Fibroblast of lung (primary cell): ENCODE measurements at regions not wholly inside any gene's neighbourhood (a gene's known extent, or its start where the extent isn't known, plus 50 kb on each side); places are given as distances from the start of the nearest gene placed in this dataset.
A peak's percentile ranks its signal among the peaks of the same experiment; 100 is the strongest.

Experiments
- DNase-seq, 2 donors: peaks; one replicate each; pipeline versions ENCODE4 v3.0.0 to v3.0.0-alpha.2; 2010; ENCODE audit warnings: low read depth in 2 of 2
- H2AFZ ChIP-seq: 2 replicates; pipeline ENCODE4 v1.5.1; 2012; ENCODE audit warnings: low read length, control low read depth, inconsistent platforms
- H3K27ac ChIP-seq: 2 replicates; pipeline ENCODE4 v1.5.1; 2011; ENCODE audit warnings: low read length, control low read depth; ENCODE audit not compliant: insufficient read depth
- H3K27me3 ChIP-seq: 2 replicates; pipeline ENCODE4 v1.5.1; 2011; ENCODE audit warnings: mild to moderate bottlenecking, low read length; ENCODE audit not compliant: control insufficient read depth, insufficient read depth
- H3K36me3 ChIP-seq: 2 replicates; pipeline ENCODE4 v1.5.1; 2011; ENCODE audit warnings: low read length; ENCODE audit not compliant: control insufficient read depth, insufficient read depth
- H3K4me1 ChIP-seq: 2 replicates; pipeline ENCODE4 v1.5.1; 2011; ENCODE audit warnings: low read length; ENCODE audit not compliant: control insufficient read depth, insufficient read depth; ENCODE audit errors: extremely low read depth
- H3K4me2 ChIP-seq: 2 replicates; pipeline ENCODE4 v1.5.1; 2011; ENCODE audit warnings: low read length, control low read depth; ENCODE audit not compliant: insufficient read depth; ENCODE audit errors: extremely low read depth
- H3K4me3 ChIP-seq, 4 experiments: fragments of 200-600 bp in 1 of 4; sonication (generic) in 1 of 4; replicated peaks in 1 of 4; 2 replicates each; pipeline ENCODE4 v1.5.1; 2011 to 2016; ENCODE audit warnings: low read length in 4 of 4, low read depth in 3 of 4, mild to moderate bottlenecking in 3 of 4, control low read depth in 2 of 4, inconsistent platforms in 1 of 4, mixed read lengths in 1 of 4; ENCODE audit not compliant: insufficient read depth in 1 of 4; ENCODE audit errors: control extremely low read depth in 1 of 4
- H3K79me2 ChIP-seq: 2 replicates; pipeline ENCODE4 v1.5.1; 2012; ENCODE audit warnings: mild to moderate bottlenecking, low read length, inconsistent platforms; ENCODE audit not compliant: control insufficient read depth, insufficient read depth
- H3K9ac ChIP-seq: 2 replicates; pipeline ENCODE4 v1.5.1; 2011; ENCODE audit warnings: mild to moderate bottlenecking, low read length, control low read depth; ENCODE audit not compliant: insufficient read depth
- H3K9me3 ChIP-seq: 2 replicates; pipeline ENCODE4 v1.5.1; 2012; ENCODE audit warnings: low read depth, low read length; ENCODE audit not compliant: control insufficient read depth, insufficient read depth
- H4K20me1 ChIP-seq: 2 replicates; pipeline ENCODE4 v1.5.1; 2011; ENCODE audit warnings: low read length; ENCODE audit not compliant: control insufficient read depth, insufficient read depth; ENCODE audit errors: extremely low read depth
- CTCF ChIP-seq, 2 donors: IDR thresholded peaks in 1 of 2; conservative IDR thresholded peaks in 1 of 2; 1 replicate in 1 of 2; 2 replicates in 1 of 2; pipeline ENCODE4 v1.5.1; 2011 to 2012; ENCODE audit warnings: low read length in 2 of 2, control low read depth in 1 of 2, inconsistent platforms in 1 of 2, low read depth in 1 of 2, mild to moderate bottlenecking in 1 of 2
- EZH2 ChIP-seq: IDR thresholded peaks from 2 replicates; pipeline ENCODE4 v1.5.1; 2012; ENCODE audit warnings: low read length, control low read depth, mild to moderate bottlenecking; ENCODE audit errors: missing control alignments

DNA sequence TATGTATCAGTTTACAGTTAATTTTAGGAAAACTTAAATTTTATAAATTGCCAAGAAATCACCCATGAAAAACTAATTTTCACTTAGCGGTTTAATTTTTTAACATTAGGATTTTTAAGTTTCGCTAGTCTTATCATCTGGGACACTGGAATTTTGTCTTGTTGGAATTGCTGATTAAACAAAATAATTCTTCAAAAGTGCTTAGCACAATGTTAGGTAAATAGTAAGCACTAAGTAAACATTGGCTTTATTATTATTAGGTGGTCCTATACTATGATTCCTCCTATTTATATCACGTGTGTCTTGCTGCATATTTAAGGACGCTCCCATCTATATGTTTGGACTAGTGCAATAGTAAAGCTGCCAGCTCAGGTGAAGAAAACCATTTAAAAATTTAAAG lies 54.6 kb upstream of the MAP4K3 start:
- H3K4me3 ChIP-seq, result no peak overlapping the region
- no peak overlapping the region for H2AFZ ChIP-seq
- no peak for TF ChIP-seq CTCF (conservative IDR thresholded peaks at IDR 0.05 in 1 of 2, IDR thresholded peaks at IDR 0.05 in 1 of 2; ENCODE audit: low read depth in 1 of 2, low read length in 2 of 2)
- no peak for TF ChIP-seq EZH2
- H3K36me3 ChIP-seq, result no peaks in the 10 kb centered on the region
- peaks cover 17% of the 10 kb centered on the region for H3K4me1 ChIP-seq
- no peaks in the 10 kb centered on the region for H3K9me3 ChIP-seq
- H3K27me3 ChIP-seq, result no peaks in the 10 kb centered on the region
- H4K20me1 ChIP-seq, result no peaks in the 10 kb centered on the region
- no peaks in the 10 kb centered on the region for H3K79me2 ChIP-seq
- H3K9ac ChIP-seq, result no peak overlapping the region
- peak overlapping the region; percentile 75 for H3K27ac ChIP-seq
- no peak for DNase-seq
- H3K4me2 ChIP-seq, result no peak overlapping the region

GRCh38 chr2:39492095-39492590 lies 55.1 kb upstream of the MAP4K3 start:
- Histone ChIP-seq H3K27ac (peak overlapping the region; percentile 75), H3K79me2 (no peaks in the 10 kb centered on the region)

GRCh38 chr2:39492716-39493115 lies 55.6 kb upstream of the MAP4K3 start:
- Histone ChIP-seq H3K9ac (no peak overlapping the region), H3K9me3 (no peaks in the 10 kb centered on the region), H3K27me3 (no peaks in the 10 kb centered on the region), H3K36me3 (no peaks in the 10 kb centered on the region), H3K4me1 (peaks cover 17% of the 10 kb centered on the region), H3K79me2 (no peaks in the 10 kb centered on the region), H3K27ac (peak overlapping the region; percentile 70), H2AFZ (no peak overlapping the region), H4K20me1 (no peaks in the 10 kb centered on the region), H3K4me2 (peak overlapping the region; percentile 30), H3K4me3 (no peak overlapping the region)
- DNase-seq, result no peak
- TF ChIP-seq EZH2 (no peak), CTCF (conservative IDR thresholded peaks at IDR 0.05 in 1 of 2, IDR thresholded peaks at IDR 0.05 in 1 of 2; ENCODE audit: low read depth in 1 of 2, low read length in 2 of 2) (no peak)

More at GRCh38 chr2:39492095-39492590, 55.1 kb upstream of the MAP4K3 start:
- Histone ChIP-seq H3K4me2 (peak overlapping the region; percentile 30), H2AFZ (no peak overlapping the region), H3K4me3 (no peak overlapping the region), H3K36me3 (no peaks in the 10 kb centered on the region), H3K9ac (peak overlapping the region; percentile 10), H4K20me1 (no peaks in the 10 kb centered on the region), H3K4me1 (peaks cover 17% of the 10 kb centered on the region), H3K27me3 (no peaks in the 10 kb centered on the region), H3K9me3 (no peaks in the 10 kb centered on the region)
- DNase-seq, result peak; percentile 97 to 99
- no peak for TF ChIP-seq CTCF (conservative IDR thresholded peaks at IDR 0.05 in 1 of 2, IDR thresholded peaks at IDR 0.05 in 1 of 2; ENCODE audit: low read depth in 1 of 2, low read length in 2 of 2)
- TF ChIP-seq EZH2, result no peak
